Renal cortical epithelial cell (primary cell): ENCODE measurements at regions not wholly inside any gene's neighbourhood (a gene's known extent, or its start where the extent isn't known, plus 50 kb on each side); places are given as distances from the start of the nearest gene placed in this dataset.

ENCODE experiments used
- DNase-seq: peaks from one replicate; pipeline ENCODE4 v3.0.0-alpha.2; 2011; ENCODE audit warnings: low read depth

DNA sequence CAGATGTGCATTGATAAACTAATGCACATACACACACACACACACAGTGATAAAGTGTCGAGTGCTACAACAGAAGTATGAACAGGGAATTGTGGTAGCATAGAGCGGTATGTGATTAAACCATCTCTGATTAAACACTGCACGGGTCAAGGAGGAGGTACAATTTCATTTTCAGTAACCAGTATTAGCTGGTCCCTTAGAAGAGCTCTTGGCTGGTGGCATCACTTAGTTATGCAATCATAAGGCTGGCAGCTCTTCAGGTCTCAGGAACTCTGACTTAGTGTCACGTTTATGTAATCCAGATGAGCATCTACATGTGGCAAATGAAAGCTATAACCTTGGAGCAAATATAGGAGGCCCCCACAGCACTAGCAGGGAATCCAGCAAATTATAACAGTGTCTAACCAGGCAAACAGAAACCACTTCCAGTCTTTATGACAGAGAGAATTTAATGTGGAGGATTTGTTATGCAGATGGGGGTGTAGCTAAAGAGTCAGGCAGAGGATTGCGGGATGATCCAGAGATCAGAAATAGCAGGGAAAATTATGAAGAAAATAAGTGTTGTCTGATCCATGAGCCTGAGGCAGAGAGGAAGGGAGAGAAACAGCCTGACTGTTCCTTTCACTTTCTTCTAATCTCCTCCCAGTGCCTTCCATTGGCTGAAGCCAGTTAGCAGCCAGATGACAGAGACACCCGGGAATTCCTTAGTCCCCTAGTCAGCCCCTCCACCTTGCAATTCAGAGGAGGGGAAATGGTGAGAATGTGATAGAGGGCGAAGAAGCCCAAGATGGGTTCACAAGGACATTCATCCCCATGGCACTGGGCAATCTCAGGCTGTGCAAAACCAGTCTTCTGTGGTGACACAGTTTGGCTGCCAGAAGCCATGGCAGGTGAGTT lies 533.1 kb upstream of the TENM4 start:
- peak; percentile 42 for DNase-seq

GRCh38 chr11:79971255-79971654 lies 530.4 kb upstream of the TENM4 start:
- DNase-seq, result peak; percentile 37

GRCh38 chr11:79966592-79966991 lies 525.8 kb upstream of the TENM4 start:
- no peak for DNase-seq

DNA sequence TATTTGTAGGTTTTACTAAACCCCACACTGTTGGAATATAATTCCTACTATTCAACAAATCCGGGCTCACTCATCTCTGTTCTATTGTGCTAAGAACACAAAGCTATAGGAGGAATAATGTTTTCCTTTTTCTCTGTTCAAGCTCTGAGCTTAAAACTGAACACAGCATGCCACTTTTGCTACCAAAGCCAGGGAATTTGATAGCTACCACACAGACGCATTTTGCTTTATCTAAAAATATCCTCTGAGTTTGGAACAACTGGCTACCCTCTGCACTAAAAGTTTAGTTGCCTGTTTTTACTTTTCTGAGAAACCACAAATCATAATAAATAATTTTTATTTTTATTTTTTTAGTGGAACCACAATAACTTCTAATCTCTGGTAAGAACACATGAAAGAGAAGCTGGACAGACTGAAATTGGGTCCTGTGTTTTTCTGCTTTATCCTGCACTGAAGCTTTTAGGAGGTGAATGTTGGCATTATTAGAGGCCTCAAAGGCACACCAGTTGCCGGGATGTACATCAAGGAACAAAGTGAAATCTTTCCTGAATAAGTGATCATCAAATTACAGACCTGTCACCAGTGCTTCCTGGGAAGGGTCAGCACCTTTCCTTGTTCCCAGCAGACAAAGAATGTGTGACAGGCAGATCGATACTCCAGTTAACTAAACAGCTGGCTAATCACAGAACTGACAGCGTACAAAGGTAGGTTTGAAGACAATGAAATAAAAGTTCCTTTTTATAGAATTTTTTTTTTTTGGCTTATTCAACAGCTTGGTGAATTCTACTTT lies 523.2 kb upstream of the TENM4 start:
- no peak for DNase-seq

DNA sequence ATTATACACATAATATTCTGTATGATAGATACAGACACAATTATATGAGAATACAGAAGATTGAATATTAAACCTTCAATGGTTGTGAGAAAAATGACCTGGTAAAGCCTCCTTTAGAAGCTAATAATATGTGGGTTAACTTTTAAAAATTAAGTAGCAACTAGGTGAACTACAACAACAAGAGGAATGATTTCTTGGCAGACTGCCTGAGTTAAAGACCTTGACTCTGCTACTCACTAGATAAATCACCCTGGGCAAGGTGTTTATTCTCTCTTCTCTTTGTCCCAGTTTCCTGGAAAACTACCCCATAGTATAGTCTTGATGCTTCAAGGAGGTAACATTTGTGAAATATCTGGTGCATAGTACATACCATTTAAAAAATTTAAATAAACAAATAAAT lies 519.6 kb upstream of the TENM4 start:
- DNase-seq, result peak; percentile 51

GRCh38 chr11:79959318-79959717 lies 518.5 kb upstream of the TENM4 start:
- DNase-seq, result no peak

- no peak for DNase-seq
These were observed 516.9 kb upstream of the TENM4 start for GRCh38 chr11:79957702-79958101.

GRCh38 chr11:79956061-79956460 lies 515.2 kb upstream of the TENM4 start:
- DNase-seq, result no peak

DNA sequence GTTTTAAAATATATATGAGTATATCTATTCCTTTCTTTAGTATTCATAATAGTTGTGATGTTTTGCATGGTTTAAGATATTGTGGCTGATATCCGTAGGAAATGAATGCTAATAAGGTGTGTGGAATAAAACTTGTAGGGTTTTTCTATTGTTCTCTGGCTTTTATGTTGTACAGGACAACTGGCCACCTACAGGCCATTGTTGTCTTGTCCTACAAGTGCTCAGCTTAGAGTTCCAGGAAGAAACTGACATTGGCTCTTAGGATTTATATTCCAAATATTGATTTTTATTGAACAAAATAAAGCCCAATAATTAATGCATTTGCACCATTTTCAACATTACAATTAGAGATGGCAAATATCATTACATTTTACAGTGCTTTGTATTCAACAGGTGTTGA lies 512.8 kb upstream of the TENM4 start:
- DNase-seq, result no peak

GRCh38 chr11:79950741-79951140 lies 509.9 kb upstream of the TENM4 start:
- DNase-seq, result no peak

- no peak for DNase-seq
These were observed 509.3 kb upstream of the TENM4 start for GRCh38 chr11:79950172-79950571.

DNA sequence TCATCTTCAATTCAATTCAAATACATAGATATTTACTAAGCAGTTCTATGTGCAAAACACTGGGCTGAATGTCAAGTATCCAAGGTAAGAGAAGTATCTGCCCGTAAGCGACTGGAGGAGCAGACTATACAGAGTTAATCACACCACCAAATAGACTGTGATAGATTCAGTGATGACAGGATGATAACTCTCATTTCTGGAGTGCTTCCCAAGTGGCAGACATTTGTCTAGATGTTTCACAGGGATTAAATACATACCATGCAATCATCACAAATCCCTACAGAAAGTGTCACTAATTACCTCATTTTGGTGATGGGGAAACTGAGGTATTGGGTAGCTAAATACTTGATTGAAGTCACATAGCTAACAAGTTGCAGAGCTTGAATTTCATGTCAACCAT lies 508.7 kb upstream of the TENM4 start:
- DNase-seq, result no peak

- DNase-seq, result no peak
These were observed 501.8 kb upstream of the TENM4 start for GRCh38 chr11:79942646-79943045.

GRCh38 chr11:79942090-79942489 lies 501.3 kb upstream of the TENM4 start:
- DNase-seq, result no peak

- DNase-seq, result no peak
These were observed 500.3 kb upstream of the TENM4 start for GRCh38 chr11:79940974-79941735.

GRCh38 chr11:79940165-79940564 lies 499.3 kb upstream of the TENM4 start:
- DNase-seq, result peak; percentile 84

DNA sequence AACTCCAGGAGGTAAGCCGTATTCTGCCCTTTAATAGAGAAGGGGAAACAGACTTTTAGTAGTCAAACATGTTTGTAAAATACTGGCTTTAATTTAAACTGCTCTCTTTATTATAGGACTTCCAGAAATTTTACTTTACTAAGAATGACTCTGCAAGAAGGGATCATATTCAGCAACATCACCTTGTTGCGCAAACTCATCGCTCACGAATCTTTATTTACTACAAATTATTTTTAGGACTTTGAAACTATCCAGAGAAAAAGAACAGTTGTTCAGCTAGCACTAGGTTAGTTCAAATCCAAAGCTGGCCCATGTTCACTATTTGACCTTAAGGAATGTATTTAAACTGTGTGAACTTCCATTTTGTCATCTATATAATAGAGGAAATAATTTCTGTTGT lies 498.3 kb upstream of the TENM4 start:
- DNase-seq, result no peak

DNA sequence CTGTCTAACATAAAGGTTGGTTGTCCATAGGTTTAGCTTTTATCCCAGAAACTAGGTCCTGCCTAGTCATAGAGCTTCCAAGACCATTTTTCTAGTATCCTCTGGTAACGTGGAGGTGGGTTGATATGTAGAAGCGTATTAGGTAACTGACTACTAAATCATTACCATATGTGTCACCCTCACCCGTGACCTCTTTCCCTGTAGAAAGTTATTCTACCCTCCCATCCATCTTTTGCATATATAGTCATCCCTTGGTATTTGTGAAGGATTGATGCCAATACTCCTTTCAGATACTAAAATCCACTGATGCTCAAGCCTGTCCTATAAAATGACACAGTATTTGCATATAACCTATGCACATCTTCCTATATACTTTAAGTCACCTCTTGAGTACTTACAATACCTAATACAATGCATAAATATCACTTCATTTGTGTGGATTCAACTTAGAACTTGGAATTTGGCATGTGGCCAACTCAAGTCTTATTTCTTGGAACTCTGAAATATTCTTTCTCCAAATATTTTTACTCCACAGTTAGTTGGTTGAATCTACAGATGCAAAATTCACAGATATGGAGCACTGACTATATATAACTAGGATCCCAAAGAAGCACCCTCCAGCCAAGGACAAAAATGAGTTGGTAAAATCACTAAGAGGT lies 497.0 kb upstream of the TENM4 start:
- DNase-seq, result no peak

- DNase-seq, result peak; percentile 32
These were observed 491.8 kb upstream of the TENM4 start for GRCh38 chr11:79932612-79933011.

DNA sequence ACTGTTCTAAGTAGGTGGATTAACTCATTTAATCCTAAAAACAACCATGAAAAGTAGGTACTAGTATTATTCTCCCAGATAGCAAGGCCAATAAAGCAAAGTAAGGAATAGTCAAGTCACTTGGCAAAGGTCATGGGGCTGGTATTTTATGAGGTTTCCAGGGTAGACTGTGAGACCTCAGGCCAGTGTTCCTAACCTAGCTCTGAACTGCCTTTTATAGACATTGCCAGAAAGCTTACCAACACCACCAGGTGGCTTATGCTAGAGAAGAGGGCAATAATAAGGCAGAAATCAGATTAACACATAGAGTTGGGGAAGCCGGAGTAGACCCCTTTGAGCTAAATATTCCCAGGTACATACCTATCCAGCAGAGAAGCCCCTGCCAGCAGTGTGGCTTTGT lies 490.9 kb upstream of the TENM4 start:
- no peak for DNase-seq

GRCh38 chr11:79926707-79927106 lies 485.9 kb upstream of the TENM4 start:
- no peak for DNase-seq

GRCh38 chr11:79925570-79925969 lies 484.7 kb upstream of the TENM4 start:
- no peak for DNase-seq
